Endothelial cell (in vitro differentiated cells): ENCODE measurements at regions not wholly inside any gene's neighbourhood (a gene's known extent, or its start where the extent isn't known, plus 50 kb on each side); places are given as distances from the start of the nearest gene placed in this dataset.

ENCODE experiments used
- DNase-seq: peaks from one replicate; pipeline ENCODE4 v3.0.0; 2021; ENCODE audit warnings: low spot score
- H3K27ac Mint-ChIP-seq: one replicate; pipeline ENCODE4 v1.8.0; 2021; ENCODE audit warnings: mixed read lengths, inconsistent platforms; ENCODE audit not compliant: unreplicated experiment
- H3K27me3 Mint-ChIP-seq: one replicate; pipeline ENCODE4 v1.8.0; 2021; ENCODE audit warnings: mild to moderate bottlenecking, moderate library complexity, mixed read lengths, inconsistent platforms; ENCODE audit not compliant: unreplicated experiment
- H3K36me3 Mint-ChIP-seq: one replicate; pipeline ENCODE4 v1.8.0; 2021; ENCODE audit warnings: mild to moderate bottlenecking, low read depth, mixed read lengths, inconsistent platforms; ENCODE audit not compliant: unreplicated experiment
- H3K4me1 Mint-ChIP-seq: one replicate; pipeline ENCODE4 v1.8.0; 2021; ENCODE audit warnings: mild to moderate bottlenecking, mixed read lengths, inconsistent platforms; ENCODE audit not compliant: unreplicated experiment
- H3K4me3 Mint-ChIP-seq: one replicate; pipeline ENCODE4 v1.8.0; 2021; ENCODE audit warnings: mild to moderate bottlenecking, mixed read lengths, inconsistent platforms; ENCODE audit not compliant: unreplicated experiment
- H3K9me3 Mint-ChIP-seq: one replicate; pipeline ENCODE4 v1.8.0; 2021; ENCODE audit warnings: mixed read lengths, inconsistent platforms; ENCODE audit not compliant: unreplicated experiment
- CTCF ChIP-seq: fragments of 200-600 bp; sonication (generic); IDR thresholded peaks from one replicate; pipeline ENCODE4 v1.5.0; 2021; ENCODE audit warnings: antibody characterized with exemption; ENCODE audit not compliant: unreplicated experiment

GRCh38 chr4:175457956-175458355 is 354.1 kb downstream of the GPM6A start:
- Mint-ChIP-seq H3K27ac (no peak overlapping the region), H3K27me3 (peaks cover 1% of the 10 kb centered on the region)

GRCh38 chr4:175459571-175459970 is 352.5 kb downstream of the GPM6A start:
- no peak for TF ChIP-seq CTCF
- H3K9me3 Mint-ChIP-seq, result no peaks in the 10 kb centered on the region
- no peak overlapping the region for H3K4me3 Mint-ChIP-seq
- H3K27ac Mint-ChIP-seq, result no peak overlapping the region
- DNase-seq, result no peak
- H3K4me1 Mint-ChIP-seq, result no peaks in the 10 kb centered on the region
- H3K36me3 Mint-ChIP-seq, result no peaks in the 10 kb centered on the region
- H3K27me3 Mint-ChIP-seq, result peaks cover 1% of the 10 kb centered on the region

More at GRCh38 chr4:175457956-175458355, 354.1 kb downstream of the GPM6A start:
- no peaks in the 10 kb centered on the region for H3K4me1 Mint-ChIP-seq
- no peak overlapping the region for H3K4me3 Mint-ChIP-seq
- no peak for TF ChIP-seq CTCF
- no peaks in the 10 kb centered on the region for H3K9me3 Mint-ChIP-seq
- H3K36me3 Mint-ChIP-seq, result no peaks in the 10 kb centered on the region
- DNase-seq, result no peak

GRCh38 chr4:175460414-175460813 is 351.6 kb downstream of the GPM6A start:
- H3K4me3 Mint-ChIP-seq, result no peak overlapping the region
- no peak for TF ChIP-seq CTCF
- no peak for DNase-seq
- no peak overlapping the region for H3K27ac Mint-ChIP-seq
- no peaks in the 10 kb centered on the region for H3K4me1 Mint-ChIP-seq
- H3K27me3 Mint-ChIP-seq, result no peaks in the 10 kb centered on the region
- H3K36me3 Mint-ChIP-seq, result no peaks in the 10 kb centered on the region
- no peaks in the 10 kb centered on the region for H3K9me3 Mint-ChIP-seq

GRCh38 chr4:175469514-175469913 is 342.6 kb downstream of the GPM6A start:
- Mint-ChIP-seq H3K27ac (no peak overlapping the region), H3K4me3 (no peak overlapping the region), H3K9me3 (peaks cover 4% of the 10 kb centered on the region), H3K27me3 (peaks cover 2% of the 10 kb centered on the region), H3K4me1 (no peaks in the 10 kb centered on the region), H3K36me3 (no peaks in the 10 kb centered on the region)
- no peak for DNase-seq
- TF ChIP-seq CTCF, result no peak

- Mint-ChIP-seq H3K27ac (no peak overlapping the region), H3K4me1 (no peaks in the 10 kb centered on the region), H3K4me3 (no peak overlapping the region), H3K36me3 (no peaks in the 10 kb centered on the region), H3K9me3 (peaks cover 4% of the 10 kb centered on the region), H3K27me3 (peaks cover 2% of the 10 kb centered on the region)
- no peak for DNase-seq
- no peak for TF ChIP-seq CTCF
Observed at GRCh38 chr4:175470131-175470530, 341.9 kb downstream of the GPM6A start.
